Smooth muscle cell of the brain vasculature (primary cell): ENCODE measurements at regions not wholly inside any gene's neighbourhood (a gene's known extent, or its start where the extent isn't known, plus 50 kb on each side); places are given as distances from the start of the nearest gene placed in this dataset.
A peak's percentile ranks its signal among the peaks of the same experiment; 100 is the strongest.

Experiments used
- DNase-seq: peaks from one replicate; pipeline ENCODE4 v3.0.0-alpha.2; 2012; ENCODE audit warnings: low read depth, low spot score

DNA sequence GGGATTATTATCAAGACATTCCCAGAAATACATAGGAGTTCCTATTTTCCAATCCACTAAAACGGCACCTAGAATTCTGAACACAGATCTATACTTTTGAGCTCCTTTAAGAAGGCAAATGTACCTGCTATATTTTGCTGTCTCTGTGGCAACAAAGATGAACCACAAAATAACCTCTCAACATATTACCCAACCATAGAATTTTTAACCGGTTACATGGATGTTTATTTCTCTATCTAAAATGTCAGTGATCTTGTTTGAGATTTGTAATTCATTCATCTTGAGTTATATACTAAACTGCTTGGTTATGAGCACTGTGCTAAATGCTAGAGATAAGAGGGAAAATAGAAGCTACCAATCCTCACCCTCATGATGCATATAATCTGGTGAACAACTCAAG, 117.5 kb upstream of the HMGCLL1 start:
- no peak for DNase-seq

DNA sequence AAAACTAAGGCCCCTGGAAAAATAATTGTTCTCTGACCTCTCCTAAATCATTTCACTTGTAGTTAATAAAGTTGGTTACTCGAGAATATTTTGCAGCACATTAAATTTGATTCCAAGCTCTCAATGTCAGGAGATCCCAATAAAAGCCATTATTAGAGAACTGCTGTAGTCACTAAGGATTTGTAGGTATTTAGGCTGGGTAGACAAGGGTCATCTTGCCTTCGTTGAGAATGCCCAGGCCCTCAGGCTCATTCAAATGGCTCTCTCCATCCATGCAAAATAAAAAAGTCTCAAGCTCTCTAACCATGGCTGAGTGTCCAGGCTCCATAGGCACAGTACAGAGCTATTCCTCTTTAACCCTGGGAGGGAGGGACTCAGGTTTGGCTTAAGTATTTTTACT, 117.0 kb upstream of the HMGCLL1 start:
- DNase-seq = no peak

DNA sequence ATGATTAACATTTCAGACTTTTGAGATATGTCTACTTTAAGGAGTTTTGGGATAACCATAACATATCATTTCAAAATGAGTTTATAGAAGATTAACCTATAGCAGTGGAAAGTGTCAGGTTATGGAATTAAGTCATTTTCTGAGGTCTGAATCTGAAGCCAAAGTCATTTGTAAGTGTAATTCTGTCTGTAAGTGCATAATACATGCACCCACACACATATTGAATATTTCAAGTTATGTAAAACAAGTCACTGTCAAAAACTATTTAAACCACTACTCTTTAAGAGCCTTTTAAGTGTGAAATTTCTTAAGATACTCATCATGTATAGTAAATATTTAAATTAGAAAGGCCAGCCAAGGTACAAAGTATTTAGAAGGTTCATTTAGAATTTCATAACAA, 115.8 kb upstream of the HMGCLL1 start:
- no peak for DNase-seq

- DNase-seq = peak; percentile 82
Observed at GRCh38 chr6:55694148-55694547, 115.2 kb upstream of the HMGCLL1 start.

- DNase-seq = no peak
Observed at GRCh38 chr6:55679503-55679902, 100.5 kb upstream of the HMGCLL1 start.

DNA sequence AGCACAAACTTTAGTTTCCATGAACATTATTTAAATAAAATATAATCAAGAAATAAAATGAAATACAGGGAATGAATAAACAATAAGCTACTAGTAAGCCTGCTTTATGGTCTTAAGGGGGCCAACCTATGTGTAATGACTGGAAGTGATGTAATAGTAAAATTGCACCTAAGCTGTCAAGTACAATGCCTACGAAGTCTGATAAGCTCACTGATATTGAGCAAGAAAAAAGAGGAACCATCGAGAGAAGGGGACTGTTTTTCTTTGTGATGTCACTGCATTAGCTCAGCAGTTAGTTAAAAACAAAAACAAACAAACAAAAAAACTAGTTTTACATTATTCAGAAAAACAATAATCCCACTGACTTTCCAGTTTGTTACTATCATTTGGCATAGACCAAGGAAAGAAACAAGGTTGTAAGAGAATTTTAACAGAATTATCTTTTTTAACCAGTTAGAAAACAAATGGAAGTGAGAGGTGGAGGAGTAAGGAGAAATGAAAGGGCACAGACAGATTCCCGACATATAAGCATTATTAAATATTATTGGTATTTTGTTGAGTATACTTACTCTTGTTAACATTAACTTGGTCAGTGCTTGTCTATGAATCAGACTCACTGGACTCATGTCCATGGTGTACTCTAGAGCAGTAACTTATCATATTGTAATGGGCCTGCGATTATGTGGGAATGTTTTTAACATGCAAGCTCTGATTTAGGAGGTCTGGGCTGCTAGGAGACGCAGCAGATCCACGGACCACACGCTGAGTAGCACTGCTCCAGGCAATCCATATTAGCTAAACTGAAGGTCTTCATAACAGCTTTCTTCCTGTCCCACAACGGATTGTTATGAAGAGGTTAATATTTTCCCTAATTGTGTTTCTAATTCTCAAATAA, 99.6 kb upstream of the HMGCLL1 start:
- no peak for DNase-seq

DNA sequence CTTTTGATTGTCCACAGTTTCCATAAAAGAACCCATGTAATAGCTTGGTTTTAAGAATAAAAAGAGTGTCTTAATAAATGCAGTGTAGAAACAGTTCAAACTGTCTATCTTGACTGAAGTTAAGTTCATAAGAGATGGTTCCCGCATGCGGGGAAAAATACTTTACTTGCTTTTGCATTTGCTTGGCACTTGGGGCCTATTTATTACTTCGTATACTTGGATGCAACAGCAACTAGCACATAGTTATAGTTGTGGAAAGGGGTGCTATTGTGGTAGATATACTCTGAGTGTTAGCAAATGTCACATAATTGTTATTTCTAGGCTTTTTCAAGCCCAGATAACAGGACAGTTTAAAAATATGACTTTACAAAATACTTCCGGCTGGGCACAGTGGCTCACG, 97.7 kb upstream of the HMGCLL1 start:
- DNase-seq = no peak

- DNase-seq = no peak
Observed at GRCh38 chr6:55675941-55676340, 96.9 kb upstream of the HMGCLL1 start.

DNA sequence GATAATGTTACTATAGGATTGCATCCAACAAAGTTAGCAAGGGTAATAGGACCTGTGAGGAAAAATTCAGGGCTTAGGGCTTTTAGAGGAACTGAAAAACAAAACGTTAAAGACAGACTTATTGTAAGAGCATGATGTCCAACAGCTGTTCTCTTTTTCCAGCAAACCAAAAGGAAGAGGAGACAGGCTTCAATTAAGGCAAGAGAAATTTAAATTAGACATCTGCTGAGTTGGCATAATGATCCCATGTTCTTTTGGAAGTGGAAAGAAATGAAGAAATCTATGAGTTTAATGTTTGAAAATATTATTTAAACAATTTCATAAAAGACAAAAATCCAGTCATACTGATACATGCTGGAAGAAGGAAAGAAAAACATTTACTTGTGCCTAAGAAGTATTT, 95.7 kb upstream of the HMGCLL1 start:
- no peak for DNase-seq

DNA sequence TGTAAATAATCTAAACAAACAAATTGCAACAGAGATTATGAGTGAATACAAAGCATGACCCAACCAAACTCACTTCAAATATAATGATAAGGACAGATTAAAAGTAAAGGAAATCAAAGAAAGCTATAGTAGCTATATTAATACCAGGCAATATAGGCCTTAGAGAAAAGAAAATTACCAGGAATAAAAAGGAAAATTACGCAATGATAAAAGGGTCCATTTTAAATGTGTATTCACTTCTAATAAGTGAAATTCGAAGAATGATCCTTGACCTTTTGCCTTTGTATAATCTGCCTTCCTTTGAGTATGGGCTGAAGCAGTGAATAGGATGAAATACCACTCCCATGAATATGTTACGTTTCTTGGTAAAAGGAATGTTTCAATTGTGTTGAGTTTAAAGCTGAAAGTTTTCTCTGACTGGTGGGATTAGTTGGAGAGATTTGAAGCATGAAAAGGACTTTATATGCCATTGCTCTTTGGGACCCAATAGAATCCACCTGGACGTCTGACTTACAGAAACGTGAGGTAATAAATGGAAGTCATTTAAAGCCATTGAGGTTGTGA, 91.9 kb upstream of the HMGCLL1 start:
- DNase-seq = no peak

DNA sequence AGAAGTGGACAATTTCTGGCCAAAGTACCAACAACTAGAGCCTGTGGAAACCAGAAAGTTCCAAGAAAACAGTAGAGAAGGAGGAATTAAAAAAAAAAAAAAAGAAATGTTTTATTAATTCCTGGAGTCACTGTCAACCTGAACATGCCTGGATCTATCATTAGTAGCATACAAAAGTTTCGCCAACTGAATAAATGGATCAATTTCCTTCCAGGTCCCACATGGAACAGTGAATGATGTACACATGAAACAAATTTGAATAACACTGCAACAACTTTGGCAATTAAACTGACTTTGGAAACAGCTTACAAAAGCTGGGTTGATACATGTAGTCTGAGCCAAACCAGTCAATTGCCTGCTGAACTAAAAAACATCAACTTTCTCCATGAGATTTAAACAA, 90.0 kb upstream of the HMGCLL1 start:
- no peak for DNase-seq

DNA sequence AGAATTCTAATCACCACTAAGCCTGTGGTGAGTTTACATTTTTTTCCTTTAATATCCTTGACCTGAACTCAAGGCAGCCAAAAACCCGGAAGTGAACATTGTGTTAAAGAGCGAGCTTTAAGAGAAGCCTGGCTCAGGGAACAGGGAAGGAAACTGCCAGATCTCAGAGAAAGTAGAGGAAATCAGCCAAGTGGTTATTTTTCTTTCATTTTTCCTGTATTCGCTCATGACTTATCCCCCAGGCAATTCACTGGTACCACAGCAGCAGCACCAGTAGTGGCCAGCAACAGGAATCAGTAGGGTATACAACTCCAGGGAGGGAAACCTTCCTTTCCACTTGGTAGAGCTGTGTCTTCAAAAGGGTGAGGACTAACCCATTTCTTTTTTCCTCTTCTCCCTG, 89.6 kb upstream of the HMGCLL1 start:
- no peak for DNase-seq

- DNase-seq = no peak
Observed at GRCh38 chr6:55667341-55667740, 88.3 kb upstream of the HMGCLL1 start.

DNA sequence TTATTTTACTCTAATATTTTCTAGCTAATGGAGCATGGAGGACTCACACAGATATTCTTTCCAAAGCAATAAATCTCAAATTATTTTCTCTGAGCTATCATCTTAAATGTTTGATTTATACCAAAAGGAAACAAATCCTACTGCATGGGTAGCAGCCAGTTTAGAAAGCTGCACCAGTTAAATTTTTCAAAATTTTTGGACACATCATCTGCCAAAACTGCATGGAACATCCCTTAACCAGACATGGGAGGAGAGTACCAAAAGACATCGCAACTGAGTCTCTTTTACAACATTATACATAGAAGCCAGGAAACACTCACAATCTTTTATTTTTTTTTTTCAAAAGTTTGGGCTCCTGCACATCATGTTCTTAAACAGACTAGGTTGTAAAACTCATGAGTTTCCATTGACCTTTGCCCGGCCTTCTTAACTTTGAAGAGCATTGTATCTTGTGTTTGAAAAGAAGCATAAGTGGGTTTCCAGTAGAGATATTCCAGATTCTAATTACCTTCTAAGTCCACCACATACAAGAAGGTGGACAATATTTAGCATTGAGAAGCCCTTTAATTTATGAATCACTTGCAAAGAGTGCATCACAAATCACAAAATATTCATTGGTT, 87.7 kb upstream of the HMGCLL1 start:
- DNase-seq = no peak

- no peak for DNase-seq
Observed at GRCh38 chr6:55666037-55666436, 87.0 kb upstream of the HMGCLL1 start.

DNA sequence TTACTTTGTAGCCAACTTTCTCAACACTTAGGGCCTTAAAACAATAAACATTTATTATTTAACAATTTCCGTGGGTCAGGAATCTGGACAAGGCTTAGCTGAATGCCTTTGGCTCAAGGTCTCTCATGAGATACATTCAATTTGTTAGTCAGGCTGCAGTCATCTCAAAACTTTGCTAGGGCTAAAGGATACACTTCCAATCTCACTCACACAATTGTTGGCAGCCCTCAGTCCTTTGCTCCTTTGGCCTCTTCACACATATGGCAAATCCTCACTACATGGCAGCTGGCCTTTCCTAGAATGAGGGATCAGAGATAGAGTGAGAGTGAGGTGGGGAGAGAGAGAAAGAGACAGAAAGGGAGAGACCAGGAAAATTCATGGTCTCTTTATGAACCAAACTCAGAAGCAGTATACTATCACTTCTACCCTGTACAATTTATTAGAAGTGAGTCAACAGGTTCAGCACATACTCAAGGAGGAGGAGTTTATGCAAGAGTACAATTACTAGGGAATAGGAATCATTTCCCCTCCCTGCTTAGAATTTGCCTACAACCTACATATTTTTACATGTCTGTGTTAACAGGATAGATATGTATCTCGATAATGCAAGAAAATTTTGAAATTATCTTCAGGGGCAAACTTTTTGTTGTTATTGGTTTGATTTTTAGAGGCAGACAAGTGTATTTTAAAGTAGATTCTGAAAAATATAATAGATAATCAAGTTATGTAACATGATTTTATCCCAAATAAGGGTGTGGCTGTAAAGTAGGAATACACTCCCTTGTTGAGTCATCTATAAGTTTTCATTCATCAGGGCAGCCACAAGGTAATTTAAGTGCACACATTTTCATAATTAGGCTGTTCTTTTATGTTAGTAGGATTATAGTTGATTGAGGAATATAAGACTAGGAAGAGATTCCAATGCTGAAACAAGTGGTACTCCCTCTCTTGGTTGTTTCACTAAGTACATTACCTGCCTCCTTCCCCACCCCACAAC, 85.9 kb upstream of the HMGCLL1 start:
- DNase-seq = no peak

GRCh38 chr6:55663914-55664313, 84.9 kb upstream of the HMGCLL1 start:
- DNase-seq = no peak

DNA sequence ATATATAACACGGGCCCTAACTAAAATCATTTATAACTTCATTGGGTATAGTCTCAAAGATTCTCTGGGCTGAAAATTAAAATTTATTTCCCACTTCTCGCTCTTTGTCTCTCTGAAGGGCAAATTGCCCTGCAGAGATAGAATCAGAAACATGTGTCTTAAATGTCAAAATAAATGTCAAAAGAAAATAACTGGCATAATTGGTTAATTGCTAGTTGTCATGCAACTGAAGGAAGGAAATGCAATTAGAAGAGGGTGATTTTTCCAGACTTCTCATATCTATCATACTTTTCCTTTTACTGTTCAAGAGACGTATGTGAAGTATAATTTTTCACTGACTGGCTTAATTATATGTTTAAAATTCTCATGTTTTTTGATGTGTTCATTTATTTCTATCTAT, 80.3 kb upstream of the HMGCLL1 start:
- no peak for DNase-seq

- no peak for DNase-seq
Observed at GRCh38 chr6:55654445-55654844, 75.5 kb upstream of the HMGCLL1 start.

DNA sequence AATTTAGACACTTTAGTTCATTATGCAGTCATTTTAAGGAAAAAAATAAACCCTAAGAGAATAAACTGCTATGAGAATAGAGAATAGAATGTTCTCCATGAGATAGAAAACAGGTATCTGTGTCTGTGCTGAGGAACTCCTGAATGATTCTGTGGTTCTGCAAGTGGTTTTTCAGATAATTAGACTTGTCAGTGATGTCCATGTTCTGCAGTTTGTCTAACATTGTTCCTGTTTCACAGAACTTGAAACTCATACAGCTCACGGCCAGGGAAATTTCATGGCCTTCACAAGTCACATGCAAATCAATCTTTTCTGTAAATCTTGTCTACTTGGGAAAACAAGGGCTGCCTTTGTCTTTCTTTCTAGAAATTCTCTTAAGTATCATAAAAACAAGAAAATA, 73.4 kb upstream of the HMGCLL1 start:
- DNase-seq = no peak

- DNase-seq = no peak
Observed at GRCh38 chr6:55651015-55651414, 72.0 kb upstream of the HMGCLL1 start.

DNA sequence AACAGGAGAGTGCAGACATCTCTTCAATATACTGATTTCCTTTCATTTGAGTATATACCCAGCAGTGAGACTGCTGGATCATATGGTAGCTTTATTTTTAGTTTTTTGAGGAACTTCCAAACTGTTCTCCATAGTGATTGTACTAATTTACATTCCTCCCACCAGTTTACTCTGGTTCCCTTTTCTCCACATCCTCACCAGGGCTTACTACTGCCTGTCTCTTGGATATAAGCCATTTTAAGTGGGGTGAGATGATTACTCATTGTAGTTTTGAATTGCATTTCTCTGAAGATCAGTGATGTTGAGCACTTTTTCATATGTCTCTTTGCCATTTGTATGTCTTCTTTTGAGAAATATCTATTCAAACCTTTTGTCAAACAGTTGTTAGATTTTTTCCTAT, 64.9 kb upstream of the HMGCLL1 start:
- DNase-seq = no peak
